Fibroblast of lung (primary cell): ENCODE measurements at regions not wholly inside any gene's neighbourhood (a gene's known extent, or its start where the extent isn't known, plus 50 kb on each side); places are given as distances from the start of the nearest gene placed in this dataset.

Experiments
- EZH2 ChIP-seq: IDR thresholded peaks from 2 replicates; pipeline ENCODE4 v1.5.1; 2012; ENCODE audit warnings: low read length, control low read depth, mild to moderate bottlenecking; ENCODE audit errors: missing control alignments
- TF ChIP-seq, protein P1 (sequence below), 2 donors: IDR thresholded peaks in 1 of 2; conservative IDR thresholded peaks in 1 of 2; 1 replicate in 1 of 2; 2 replicates in 1 of 2; pipeline ENCODE4 v1.5.1; 2011 to 2012; ENCODE audit warnings: low read length in 2 of 2, control low read depth in 1 of 2, inconsistent platforms in 1 of 2, low read depth in 1 of 2, mild to moderate bottlenecking in 1 of 2

DNA sequence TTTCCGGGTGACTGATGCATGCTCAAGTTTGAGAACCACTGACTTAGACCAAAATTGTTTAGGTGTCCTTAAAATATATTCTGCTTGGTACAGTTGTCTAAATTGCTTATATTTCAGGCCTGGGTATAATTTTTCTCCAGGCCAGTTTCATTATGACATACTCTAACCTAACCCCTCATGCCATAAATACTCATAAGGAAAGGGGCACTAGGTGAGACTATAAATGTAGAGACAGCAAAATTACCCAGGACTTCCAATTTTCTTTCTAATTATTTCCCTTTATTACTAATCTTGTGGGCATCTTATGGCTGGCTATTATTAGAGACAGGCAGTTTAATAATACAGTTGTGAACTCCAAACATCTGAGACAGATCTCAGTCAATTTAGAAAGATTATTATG lies 150.2 kb downstream of the RRAGB start:
- TF ChIP-seq, protein P1, sequence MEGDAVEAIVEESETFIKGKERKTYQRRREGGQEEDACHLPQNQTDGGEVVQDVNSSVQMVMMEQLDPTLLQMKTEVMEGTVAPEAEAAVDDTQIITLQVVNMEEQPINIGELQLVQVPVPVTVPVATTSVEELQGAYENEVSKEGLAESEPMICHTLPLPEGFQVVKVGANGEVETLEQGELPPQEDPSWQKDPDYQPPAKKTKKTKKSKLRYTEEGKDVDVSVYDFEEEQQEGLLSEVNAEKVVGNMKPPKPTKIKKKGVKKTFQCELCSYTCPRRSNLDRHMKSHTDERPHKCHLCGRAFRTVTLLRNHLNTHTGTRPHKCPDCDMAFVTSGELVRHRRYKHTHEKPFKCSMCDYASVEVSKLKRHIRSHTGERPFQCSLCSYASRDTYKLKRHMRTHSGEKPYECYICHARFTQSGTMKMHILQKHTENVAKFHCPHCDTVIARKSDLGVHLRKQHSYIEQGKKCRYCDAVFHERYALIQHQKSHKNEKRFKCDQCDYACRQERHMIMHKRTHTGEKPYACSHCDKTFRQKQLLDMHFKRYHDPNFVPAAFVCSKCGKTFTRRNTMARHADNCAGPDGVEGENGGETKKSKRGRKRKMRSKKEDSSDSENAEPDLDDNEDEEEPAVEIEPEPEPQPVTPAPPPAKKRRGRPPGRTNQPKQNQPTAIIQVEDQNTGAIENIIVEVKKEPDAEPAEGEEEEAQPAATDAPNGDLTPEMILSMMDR (conservative IDR thresholded peaks at IDR 0.05 in 1 of 2, IDR thresholded peaks at IDR 0.05 in 1 of 2; ENCODE audit: low read depth in 1 of 2, low read length in 2 of 2) = no peak
- no peak for TF ChIP-seq EZH2
